HG03060 (cell line): ENCODE measurements at regions not wholly inside any gene's neighbourhood (a gene's known extent, or its start where the extent isn't known, plus 50 kb on each side); places are given as distances from the start of the nearest gene placed in this dataset.

Experiments
- ATAC-seq: cut with Tn5 transposase; IDR thresholded peaks from one replicate; pipeline ENCODE4 v1.9.1; 2021; ENCODE audit warnings: low read depth, moderate number of reproducible peaks; ENCODE audit not compliant: unreplicated experiment

- ATAC-seq, result no peak
These were observed 70.0 kb upstream of the KLF4 start for GRCh38 chr9:107559494-107560086.

- no peak for ATAC-seq
These were observed 67.8 kb upstream of the KLF4 start for GRCh38 chr9:107557236-107557990.

- ATAC-seq, result no peak
These were observed 65.1 kb upstream of the KLF4 start for GRCh38 chr9:107554636-107555035.

- no peak for ATAC-seq
These were observed 59.0 kb upstream of the KLF4 start for GRCh38 chr9:107548298-107549142.

- no peak for ATAC-seq
These were observed 58.3 kb upstream of the KLF4 start for GRCh38 chr9:107547772-107548297.

- no peak for ATAC-seq
These were observed 57.7 kb upstream of the KLF4 start for GRCh38 chr9:107547303-107547702.

GRCh38 chr9:107546859-107547258 is 57.3 kb upstream of the KLF4 start:
- no peak for ATAC-seq

GRCh38 chr9:107545036-107545435 is 55.5 kb upstream of the KLF4 start:
- ATAC-seq, result no peak

GRCh38 chr9:107542411-107543157 is 53.0 kb upstream of the KLF4 start:
- ATAC-seq, result no peak

GRCh38 chr9:107541523-107541922 is 52.0 kb upstream of the KLF4 start:
- no peak for ATAC-seq

- ATAC-seq, result no peak
These were observed 50.6 kb upstream of the KLF4 start for GRCh38 chr9:107540164-107540561.

- ATAC-seq, result no peak
These were observed 50.0 kb upstream of the KLF4 start for GRCh38 chr9:107539427-107540163.
